GM12878 (cell line): ENCODE measurements at regions not wholly inside any gene's neighbourhood (a gene's known extent, or its start where the extent isn't known, plus 50 kb on each side); places are given as distances from the start of the nearest gene placed in this dataset.

Experiments used
- ATAC-seq: fragments of 200-7000 bp; cut with Tn5 transposase; 3 replicates; pipeline ENCODE4 v1.9.1; 2020; ENCODE audit warnings: mild to moderate bottlenecking, moderate library complexity
- BruUV-seq: library from RNA; stranded (reverse); fragments of 400-500 nt; replicated peaks from 2 replicates; lab custom pipeline; 2021; lab: Mats Ljungman, UMichigan
- CTCF ChIA-PET: fragments of 300-600 bp; sonication (Branson Sonifier 250); formaldehyde crosslinking; extraction: SDS; loops from one replicate; lab custom pipeline; 2021; ENCODE audit warnings: inconsistent platforms; lab: Yijun Ruan, JAX
- POLR2A ChIA-PET: fragments of 350-600 bp; formaldehyde crosslinking; extraction: SDS; loops from one replicate; lab custom pipeline; 2021; ENCODE audit warnings: inconsistent platforms; lab: Charles Lee
- RAD21 ChIA-PET: fragments of 300-600 bp; sonication (Branson Sonifier 250); formaldehyde crosslinking; loops from one replicate; lab custom pipeline; 2023; ENCODE audit warnings: antibody characterized with exemption; ENCODE audit not compliant: unreplicated experiment; lab: Charles Lee
- SMC1A ChIA-PET: fragments of 300-600 bp; sonication (Branson Sonifier 250); formaldehyde crosslinking; loops from one replicate; lab custom pipeline; 2023; ENCODE audit not compliant: unreplicated experiment, uncharacterized antibody; lab: Charles Lee
- DNase-seq: peaks from one replicate; pipeline ENCODE4 v3.0.0-alpha.2; 2011; ENCODE audit warnings: low read depth, low spot score
- FAIRE-seq: peaks from 3 replicates; lab custom pipeline; 2011; peaks lifted over from hg19 to GRCh38; lab: Jason Lieb, UNC
- H2AFZ ChIP-seq: 2 replicates; pipeline ENCODE4 v1.6.0; 2011; ENCODE audit warnings: low read depth, low read length, control low read depth; ENCODE audit not compliant: control insufficient read depth
- H3K27ac ChIP-seq: 2 replicates; pipeline ENCODE4 v1.5.1; 2011; ENCODE audit warnings: control low read depth; ENCODE audit not compliant: control insufficient read depth, insufficient read depth
- H3K27me3 ChIP-seq, 2 experiments: replicated peaks in 1 of 2; 2 replicates each; pipeline versions ENCODE4 v1.6.0 to v1.6.1; 2011; ENCODE audit warnings: low read length in 1 of 2; ENCODE audit not compliant: control insufficient read depth in 2 of 2, insufficient read depth in 2 of 2
- H3K36me3 ChIP-seq, 2 experiments: 2 replicates each; pipeline ENCODE4 v1.5.1; 2011; ENCODE audit warnings: low read length in 1 of 2; ENCODE audit not compliant: control insufficient read depth in 2 of 2, insufficient read depth in 2 of 2
- H3K4me1 ChIP-seq: 2 replicates; pipeline ENCODE4 v1.6.1; 2011; ENCODE audit warnings: mild to moderate bottlenecking, low read length, moderate library complexity, mixed read lengths; ENCODE audit not compliant: control insufficient read depth, insufficient read depth
- H3K4me2 ChIP-seq: 2 replicates; pipeline ENCODE4 v1.6.0; 2011; ENCODE audit warnings: control low read depth; ENCODE audit not compliant: control insufficient read depth, insufficient read depth
- H3K4me3 ChIP-seq: fragments of 200-600 bp; sonication (generic); 2 replicates; pipeline ENCODE4 v1.5.1; 2016
- H3K79me2 ChIP-seq: 2 replicates; pipeline ENCODE4 v1.6.0; 2011; ENCODE audit warnings: low read length; ENCODE audit not compliant: control insufficient read depth, insufficient read depth
- H3K9ac ChIP-seq: 2 replicates; pipeline ENCODE4 v1.8.0; 2011; ENCODE audit warnings: low read length, control low read depth, mixed read lengths; ENCODE audit not compliant: control insufficient read depth, insufficient read depth
- H3K9me3 ChIP-seq: replicated peaks from 3 replicates; pipeline ENCODE4 v1.5.1; 2011; ENCODE audit warnings: mild to moderate bottlenecking, low read length; ENCODE audit not compliant: control insufficient read depth, insufficient read depth
- H4K20me1 ChIP-seq: 2 replicates; pipeline ENCODE4 v1.6.0; 2011; ENCODE audit not compliant: control insufficient read depth, insufficient read depth
- CREB1 ChIP-seq: IDR thresholded peaks from 2 replicates; pipeline ENCODE4 v1.6.1; 2012; ENCODE audit warnings: low read depth, mild to moderate bottlenecking, inconsistent platforms
- DPF2 ChIP-seq: fragments of 450-650 bp; IDR thresholded peaks from 2 replicates; pipeline ENCODE4 v1.6.1; 2017; ENCODE audit warnings: mild to moderate bottlenecking
- FOXK2 ChIP-seq: fragments of 450-650 bp; IDR thresholded peaks from 2 replicates; pipeline ENCODE4 v1.6.1; 2017; ENCODE audit warnings: mild to moderate bottlenecking, moderate library complexity
- FOXM1 ChIP-seq: IDR thresholded peaks from 2 replicates; pipeline ENCODE4 v1.6.1; 2012; ENCODE audit warnings: low read depth, mild to moderate bottlenecking, inconsistent platforms, low read length, moderate library complexity
- HDGF ChIP-seq: fragments of 450-650 bp; IDR thresholded peaks from 2 replicates; pipeline ENCODE4 v1.6.1; 2016; ENCODE audit warnings: antibody characterized with exemption
- NFXL1 ChIP-seq: fragments of 450-650 bp; IDR thresholded peaks from 2 replicates; pipeline ENCODE4 v1.6.1; 2017; ENCODE audit warnings: antibody characterized with exemption, mild to moderate bottlenecking, borderline replicate concordance
- PAX5 ChIP-seq: IDR thresholded peaks from 2 replicates; pipeline ENCODE4 v1.6.1; 2011; ENCODE audit warnings: low read depth, low read length, borderline replicate concordance
- POLR2AphosphoS5 ChIP-seq: IDR thresholded peaks from 2 replicates; pipeline ENCODE4 v1.6.1; 2011; ENCODE audit warnings: mild to moderate bottlenecking, low read length, inconsistent platforms
- POU2F2 ChIP-seq: IDR thresholded peaks from 3 replicates; pipeline ENCODE4 v1.6.1; 2011; ENCODE audit warnings: low read depth, mild to moderate bottlenecking, low read length, borderline replicate concordance
- RAD21 ChIP-seq: IDR thresholded peaks from 2 replicates; pipeline ENCODE4 v1.6.1; 2011; ENCODE audit warnings: mild to moderate bottlenecking, low read depth, low read length, moderate library complexity; ENCODE audit not compliant: insufficient read depth
- SMARCA5 ChIP-seq: fragments of 450-650 bp; IDR thresholded peaks from 2 replicates; pipeline ENCODE4 v1.6.1; 2017; ENCODE audit warnings: mild to moderate bottlenecking
- ZNF274 ChIP-seq: IDR thresholded peaks from one replicate; pipeline ENCODE4 v1.8.0; 2011; ENCODE audit not compliant: insufficient read length, insufficient read depth
- ZNF622 ChIP-seq: fragments of 450-650 bp; IDR thresholded peaks from 2 replicates; pipeline ENCODE4 v1.6.1; 2017; ENCODE audit warnings: mild to moderate bottlenecking, inconsistent platforms
- WGBS: methylation state at CpG from one replicate; pipeline ENCODE4 v1.1.6; 2016; ENCODE audit warnings: low lambda C conversion rate; ENCODE audit not compliant: insufficient replicate concordance, insufficient coverage; ENCODE audit errors: missing lambda C conversion rate; 5-methylcytosine and 5-hydroxymethylcytosine counted together
- in situ Hi-C: fragments of 300-500 bp; cut with MboI; formaldehyde crosslinking; loops from 9 replicates; pipeline ENCODE4 v1.14.3; 2018; ENCODE audit warnings: mixed read lengths
- intact Hi-C: fragments of 100-400 bp; cut with micrococcal nuclease; formaldehyde crosslinking; loops from one replicate; pipeline ENCODE4 v1.14.2; 2022; ENCODE audit not compliant: unreplicated experiment
- TF ChIP-seq, protein P1 (sequence below): fragments of 450-650 bp; IDR thresholded peaks from 2 replicates; pipeline ENCODE4 v1.6.1; 2018; ENCODE audit warnings: borderline replicate concordance, mild to moderate bottlenecking; ENCODE audit not compliant: partially characterized antibody
- TF ChIP-seq, protein P2 (sequence below): fragments of 450-650 bp; IDR thresholded peaks from 2 replicates; pipeline ENCODE4 v1.6.1; 2017; ENCODE audit warnings: mild to moderate bottlenecking

DNA sequence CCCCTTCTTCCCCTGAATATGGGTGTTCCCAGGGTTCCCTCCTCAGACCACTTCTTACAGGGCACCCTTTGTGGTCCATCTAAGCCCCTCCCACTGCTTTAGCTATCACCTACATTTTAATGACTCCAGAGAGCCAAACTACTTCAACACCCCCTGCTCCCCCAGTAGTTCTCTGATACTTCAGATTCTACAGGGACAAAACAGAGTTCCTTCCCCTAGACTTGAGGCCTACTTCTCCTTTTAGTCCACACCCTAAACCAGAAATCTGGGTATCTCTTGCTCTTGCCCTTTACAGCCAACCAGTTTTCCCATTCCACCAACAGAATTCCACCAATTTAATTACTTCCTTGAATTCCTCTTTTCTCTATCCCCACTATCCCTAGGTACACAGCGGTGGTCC is 107.2 kb downstream of the KCNRG start:
- Histone ChIP-seq H3K4me1 (peaks cover 18% of the 10 kb centered on the region), H3K36me3 (no peaks in the 10 kb centered on the region), H3K4me2 (no peak overlapping the region), H3K9ac (no peak overlapping the region), H4K20me1 (no peaks in the 10 kb centered on the region), H3K27ac (no peak overlapping the region), H3K9me3 (no peaks in the 10 kb centered on the region; the same call in 2 of the 3 replicates), H3K4me3 (no peak overlapping the region), H2AFZ (no peak overlapping the region), H3K79me2 (no peaks in the 10 kb centered on the region), H3K27me3 (peaks cover 2 to 7% of the 10 kb centered on the region in 2 experiments; a peak in 3 of 4 replicates)
- TF ChIP-seq RAD21 = no peak
- no peak for TF ChIP-seq ZNF622
- no peak for TF ChIP-seq POLR2AphosphoS5
- no peak for TF ChIP-seq FOXK2
- TF ChIP-seq ZNF274 = no peak
- TF ChIP-seq SMARCA5 = no peak
- TF ChIP-seq DPF2 = no peak
- no peak for TF ChIP-seq FOXM1
- no peak for TF ChIP-seq PAX5
- no peak for TF ChIP-seq NFXL1
- TF ChIP-seq, protein P1, sequence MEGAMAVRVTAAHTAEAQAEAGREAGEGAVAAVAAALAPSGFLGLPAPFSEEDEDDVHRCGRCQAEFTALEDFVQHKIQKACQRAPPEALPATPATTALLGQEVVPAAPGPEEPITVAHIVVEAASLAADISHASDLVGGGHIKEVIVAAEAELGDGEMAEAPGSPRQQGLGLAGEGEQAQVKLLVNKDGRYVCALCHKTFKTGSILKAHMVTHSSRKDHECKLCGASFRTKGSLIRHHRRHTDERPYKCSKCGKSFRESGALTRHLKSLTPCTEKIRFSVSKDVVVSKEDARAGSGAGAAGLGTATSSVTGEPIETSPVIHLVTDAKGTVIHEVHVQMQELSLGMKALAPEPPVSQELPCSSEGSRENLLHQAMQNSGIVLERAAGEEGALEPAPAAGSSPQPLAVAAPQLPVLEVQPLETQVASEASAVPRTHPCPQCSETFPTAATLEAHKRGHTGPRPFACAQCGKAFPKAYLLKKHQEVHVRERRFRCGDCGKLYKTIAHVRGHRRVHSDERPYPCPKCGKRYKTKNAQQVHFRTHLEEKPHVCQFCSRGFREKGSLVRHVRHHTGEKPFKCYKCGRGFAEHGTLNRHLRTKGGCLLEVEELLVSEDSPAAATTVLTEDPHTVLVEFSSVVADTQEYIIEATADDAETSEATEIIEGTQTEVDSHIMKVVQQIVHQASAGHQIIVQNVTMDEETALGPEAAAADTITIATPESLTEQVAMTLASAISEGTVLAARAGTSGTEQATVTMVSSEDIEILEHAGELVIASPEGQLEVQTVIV = no peak
- TF ChIP-seq, protein P2, sequence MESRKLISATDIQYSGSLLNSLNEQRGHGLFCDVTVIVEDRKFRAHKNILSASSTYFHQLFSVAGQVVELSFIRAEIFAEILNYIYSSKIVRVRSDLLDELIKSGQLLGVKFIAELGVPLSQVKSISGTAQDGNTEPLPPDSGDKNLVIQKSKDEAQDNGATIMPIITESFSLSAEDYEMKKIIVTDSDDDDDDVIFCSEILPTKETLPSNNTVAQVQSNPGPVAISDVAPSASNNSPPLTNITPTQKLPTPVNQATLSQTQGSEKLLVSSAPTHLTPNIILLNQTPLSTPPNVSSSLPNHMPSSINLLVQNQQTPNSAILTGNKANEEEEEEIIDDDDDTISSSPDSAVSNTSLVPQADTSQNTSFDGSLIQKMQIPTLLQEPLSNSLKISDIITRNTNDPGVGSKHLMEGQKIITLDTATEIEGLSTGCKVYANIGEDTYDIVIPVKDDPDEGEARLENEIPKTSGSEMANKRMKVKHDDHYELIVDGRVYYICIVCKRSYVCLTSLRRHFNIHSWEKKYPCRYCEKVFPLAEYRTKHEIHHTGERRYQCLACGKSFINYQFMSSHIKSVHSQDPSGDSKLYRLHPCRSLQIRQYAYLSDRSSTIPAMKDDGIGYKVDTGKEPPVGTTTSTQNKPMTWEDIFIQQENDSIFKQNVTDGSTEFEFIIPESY = no peak
- no peak for TF ChIP-seq POU2F2
- no peak for TF ChIP-seq CREB1
- no peak for TF ChIP-seq HDGF
- CTCF ChIA-PET = interaction anchor here (1.2 kb wide), 1 partner anchor 37 kb away, joined by 4 read pairs; no protein-coding TSS in a partner anchor
- ATAC-seq (no peak), DNase-seq (no peak), FAIRE-seq (no peak)
- POLR2A ChIA-PET = no interaction called here
- BruUV-seq = no TSS peak
- SMC1A ChIA-PET = no interaction called here
- intact Hi-C loops = no loop called here
- WGBS = 100% methylated on average over 1 of the region's 1 CpG
- in situ Hi-C loops = no loop called here
- RAD21 ChIA-PET = no interaction called here
